ENCODE measurements at regions not wholly inside any gene's neighbourhood (a gene's known extent, or its start where the extent isn't known, plus 50 kb on each side); places are given as distances from the start of the nearest gene placed in this dataset.

- no peak for TF ChIP-seq CTCF (IDR thresholded peaks at IDR 0.05; ENCODE audit: low read length)
- no peak for TF ChIP-seq EZH2 (optimal IDR thresholded peaks at IDR 0.05; ENCODE audit: low read depth, low read length)
These were observed 2476.7 kb downstream of the PCDH9 start for GRCh38 chr13:64753233-64754000.

Measured in MM.1S (cell line).